Lower lobe of right lung (tissue), 2 donors: ENCODE measurements at regions not wholly inside any gene's neighbourhood (a gene's known extent, or its start where the extent isn't known, plus 50 kb on each side); places are given as distances from the start of the nearest gene placed in this dataset.

Experiments
- ATAC-seq, 2 donors: fragments of 200-7000 bp; cut with Tn5 transposase; one replicate each; pipeline ENCODE4 v1.9.1; 2020 to 2022; ENCODE audit warnings: mild to moderate bottlenecking in 2 of 2, moderate library complexity in 2 of 2
- DNase-seq: peaks from one replicate; pipeline ENCODE4 v3.0.0-alpha.2; 2020
- H3K27ac ChIP-seq: fragments of 200-600 bp; one replicate; pipeline ENCODE4 v1.8.0; 2022
- H3K27me3 ChIP-seq: fragments of 200-600 bp; one replicate; pipeline ENCODE4 v1.8.0; 2022; ENCODE audit warnings: low read depth
- H3K36me3 ChIP-seq: fragments of 200-600 bp; one replicate; pipeline ENCODE4 v1.8.0; 2022; ENCODE audit warnings: mild to moderate bottlenecking
- H3K4me1 ChIP-seq: fragments of 200-600 bp; one replicate; pipeline ENCODE4 v1.8.0; 2022
- H3K4me3 ChIP-seq: fragments of 200-600 bp; one replicate; pipeline ENCODE4 v1.8.0; 2022; ENCODE audit warnings: mild to moderate bottlenecking
- H3K9me3 ChIP-seq: fragments of 200-600 bp; one replicate; pipeline ENCODE4 v1.8.0; 2022
- CTCF ChIP-seq: fragments of 200-600 bp; IDR thresholded peaks from one replicate; pipeline ENCODE4 v1.8.0; 2022; ENCODE audit warnings: antibody characterized with exemption, mild to moderate bottlenecking
- intact Hi-C: fragments of 100-400 bp; cut with DNase I; formaldehyde crosslinking; loops from one replicate; pipeline ENCODE4 v1.11.0; 2022
- donor health status: DM: no; HTN: yes; CAD: no; lungs with severe emphysema.

GRCh38 chr5:96331210-96331609, 101.8 kb downstream of the PCSK1 start:
- Histone ChIP-seq H3K4me3 (no peak overlapping the region), H3K9me3 (no peaks in the 10 kb centered on the region), H3K27ac (no peak overlapping the region), H3K27me3 (no peaks in the 10 kb centered on the region), H3K4me1 (no peaks in the 10 kb centered on the region), H3K36me3 (no peaks in the 10 kb centered on the region)
- intact Hi-C loops: no loop called here
- DNase-seq: no peak
- no peak for TF ChIP-seq CTCF
- ATAC-seq: peak; percentile 51 to 69

GRCh38 chr5:96330530-96331140, 102.4 kb downstream of the PCSK1 start:
- Histone ChIP-seq H3K9me3 (no peaks in the 10 kb centered on the region), H3K27me3 (no peaks in the 10 kb centered on the region), H3K27ac (no peak overlapping the region), H3K4me3 (no peak overlapping the region), H3K4me1 (no peaks in the 10 kb centered on the region), H3K36me3 (no peaks in the 10 kb centered on the region)
- ATAC-seq (no peak), DNase-seq (no peak)
- intact Hi-C loops: no loop called here
- no peak for TF ChIP-seq CTCF

GRCh38 chr5:96329886-96330529, 103.0 kb downstream of the PCSK1 start:
- DNase-seq (no peak), ATAC-seq (no peak)
- Histone ChIP-seq H3K27me3 (no peaks in the 10 kb centered on the region), H3K36me3 (no peaks in the 10 kb centered on the region), H3K27ac (no peak overlapping the region), H3K4me3 (no peak overlapping the region), H3K4me1 (no peaks in the 10 kb centered on the region), H3K9me3 (no peaks in the 10 kb centered on the region)
- no peak for TF ChIP-seq CTCF
- intact Hi-C loops: no loop called here

GRCh38 chr5:96329289-96329688, 103.8 kb downstream of the PCSK1 start:
- H3K27ac ChIP-seq: no peak overlapping the region
- no peaks in the 10 kb centered on the region for H3K27me3 ChIP-seq
- H3K36me3 ChIP-seq: no peaks in the 10 kb centered on the region
- DNase-seq: no peak
- TF ChIP-seq CTCF: no peak
- no peaks in the 10 kb centered on the region for H3K4me1 ChIP-seq
- no peaks in the 10 kb centered on the region for H3K9me3 ChIP-seq
- no peak for ATAC-seq
- intact Hi-C loops: no loop called here
- no peak overlapping the region for H3K4me3 ChIP-seq

- H3K4me3 ChIP-seq: no peak overlapping the region
- no peaks in the 10 kb centered on the region for H3K36me3 ChIP-seq
- H3K27ac ChIP-seq: no peak overlapping the region
- no peak for DNase-seq
- H3K4me1 ChIP-seq: no peaks in the 10 kb centered on the region
- no peaks in the 10 kb centered on the region for H3K9me3 ChIP-seq
- no peak for TF ChIP-seq CTCF
- no peak for ATAC-seq
- H3K27me3 ChIP-seq: no peaks in the 10 kb centered on the region
- intact Hi-C loops: no loop called here
These were observed 105.3 kb downstream of the PCSK1 start for GRCh38 chr5:96327722-96328121.
